Neuronal stem cell (in vitro differentiated cells): ENCODE measurements at regions not wholly inside any gene's neighbourhood (a gene's known extent, or its start where the extent isn't known, plus 50 kb on each side); places are given as distances from the start of the nearest gene placed in this dataset.
A peak's percentile ranks its signal among the peaks of the same experiment; 100 is the strongest.

Experiments used
- DNase-seq: peaks from one replicate; pipeline ENCODE4 v3.0.0-alpha.2; 2013; ENCODE audit warnings: low spot score
- H2AFZ ChIP-seq: one replicate; pipeline ENCODE4 v1.6.1; 2013; ENCODE audit warnings: mild to moderate bottlenecking, low read length, inconsistent platforms
- H2AK5ac ChIP-seq: 2 replicates; pipeline ENCODE4 v1.6.1; 2013; ENCODE audit warnings: low read depth, mild to moderate bottlenecking, inconsistent platforms, low read length, moderate library complexity, mixed read lengths
- H2BK120ac ChIP-seq: 2 replicates; pipeline ENCODE4 v1.6.1; 2013; ENCODE audit warnings: low read depth, mild to moderate bottlenecking, inconsistent platforms, low read length, moderate library complexity, mixed read lengths
- H2BK12ac ChIP-seq: one replicate; pipeline ENCODE4 v1.6.1; 2013; ENCODE audit warnings: low read length, inconsistent platforms
- H2BK15ac ChIP-seq: 2 replicates; pipeline ENCODE4 v1.6.1; 2013; ENCODE audit warnings: mild to moderate bottlenecking, low read length, inconsistent platforms, mixed read lengths
- H2BK5ac ChIP-seq: one replicate; pipeline ENCODE4 v1.6.1; 2013; ENCODE audit warnings: inconsistent platforms, mild to moderate bottlenecking, low read length, moderate library complexity
- H3K14ac ChIP-seq: one replicate; pipeline ENCODE4 v1.6.1; 2013; ENCODE audit warnings: low read length, inconsistent platforms
- H3K18ac ChIP-seq: 2 replicates; pipeline ENCODE4 v1.6.1; 2013; ENCODE audit warnings: low read length, inconsistent platforms
- H3K23ac ChIP-seq: 2 replicates; pipeline ENCODE4 v1.6.1; 2013; ENCODE audit warnings: low read depth, mild to moderate bottlenecking, mixed read lengths, low read length, inconsistent platforms; ENCODE audit not compliant: poor library complexity
- H3K27ac ChIP-seq: replicated peaks from 3 replicates; pipeline ENCODE4 v1.5.1; 2013; ENCODE audit warnings: low read length, inconsistent platforms
- H3K27me3 ChIP-seq, 3 experiments: 2 replicates each; pipeline ENCODE4 v1.6.1; 2013; ENCODE audit warnings: low read length in 3 of 3, mild to moderate bottlenecking in 2 of 3, inconsistent platforms in 1 of 3, low read depth in 1 of 3, mixed read lengths in 1 of 3, moderate library complexity in 1 of 3; ENCODE audit not compliant: control insufficient read depth in 3 of 3, insufficient read depth in 3 of 3
- H3K36me3 ChIP-seq, 2 donors: replicated peaks in 1 of 2; 2 replicates each; pipeline ENCODE4 v1.6.1; 2013; ENCODE audit warnings: low read length in 2 of 2; ENCODE audit not compliant: control insufficient read depth in 2 of 2, insufficient read depth in 2 of 2
- H3K4ac ChIP-seq: 2 replicates; pipeline ENCODE4 v1.6.1; 2013; ENCODE audit warnings: inconsistent platforms, mild to moderate bottlenecking, low read length, moderate library complexity
- H3K4me1 ChIP-seq, 2 donors: 1 replicate in 1 of 2; 2 replicates in 1 of 2; pipeline ENCODE4 v1.6.1; 2013; ENCODE audit warnings: low read length in 2 of 2, low read depth in 1 of 2; ENCODE audit not compliant: control insufficient read depth in 2 of 2, insufficient read depth in 1 of 2
- H3K4me2 ChIP-seq: one replicate; pipeline ENCODE4 v1.6.1; 2013; ENCODE audit warnings: mild to moderate bottlenecking, low read length, inconsistent platforms; ENCODE audit not compliant: insufficient read depth, poor library complexity, severe bottlenecking
- H3K4me3 ChIP-seq, 2 donors: 2 replicates each; pipeline ENCODE4 v1.5.1; 2013; ENCODE audit warnings: low read length in 2 of 2, mild to moderate bottlenecking in 2 of 2, inconsistent platforms in 1 of 2, moderate library complexity in 1 of 2
- H3K79me1 ChIP-seq: one replicate; pipeline ENCODE4 v1.6.1; 2013; ENCODE audit warnings: low read depth, mild to moderate bottlenecking, inconsistent platforms, low read length, moderate library complexity
- H3K9ac ChIP-seq: one replicate; pipeline ENCODE4 v1.6.1; 2013; ENCODE audit warnings: mild to moderate bottlenecking, low read depth, low read length, inconsistent platforms; ENCODE audit not compliant: poor library complexity
- H3K9me3 ChIP-seq, 2 donors: replicated peaks in 1 of 2; 2 replicates each; pipeline versions ENCODE3 to v1.6.1; 2013; ENCODE audit warnings: low read length in 2 of 2, mild to moderate bottlenecking in 2 of 2, inconsistent platforms in 1 of 2, low read depth in 1 of 2, mixed read lengths in 1 of 2, moderate library complexity in 1 of 2; ENCODE audit not compliant: control insufficient read depth in 2 of 2, insufficient read depth in 1 of 2
- H4K8ac ChIP-seq: one replicate; pipeline ENCODE4 v1.6.1; 2013; ENCODE audit warnings: low read depth, mild to moderate bottlenecking, inconsistent platforms, low read length, moderate library complexity
- H4K91ac ChIP-seq: one replicate; pipeline ENCODE4 v1.6.1; 2013; ENCODE audit warnings: low read length, low read depth, mild to moderate bottlenecking, inconsistent platforms; ENCODE audit not compliant: poor library complexity
- WGBS, 2 donors: extraction: QIAGEN DNeasy Blood & Tissue Kit; methylation state at CpG; one replicate each; pipeline ENCODE4 v1.1.7; 2013; ENCODE audit warnings: missing lambda C conversion rate in 2 of 2, mixed read lengths in 1 of 2; ENCODE audit not compliant: insufficient read length in 2 of 2, insufficient replicate concordance in 1 of 2; ENCODE audit errors: extremely low coverage in 2 of 2; 5-methylcytosine and 5-hydroxymethylcytosine counted together

- H3K27ac ChIP-seq = peak overlapping the region; percentile 53
- no CpG with 5 or more reads among the region's 5 CpGs for WGBS, 2 donors
- H3K27me3 ChIP-seq = no peaks in the 10 kb centered on the region
- no peak overlapping the region for H2BK15ac ChIP-seq
- H2AK5ac ChIP-seq = no peak overlapping the region
- no peaks in the 10 kb centered on the region for H3K9me3 ChIP-seq
- no peak overlapping the region for H3K4me2 ChIP-seq
- peaks cover 2% of the 10 kb centered on the region for H3K79me1 ChIP-seq
- no peak for DNase-seq
- no peak overlapping the region for H3K14ac ChIP-seq
- no peak overlapping the region for H3K23ac ChIP-seq
- H3K36me3 ChIP-seq = peaks cover 0 to 8% of the 10 kb centered on the region in 2 donors
- no peak overlapping the region for H2BK5ac ChIP-seq
- H3K18ac ChIP-seq = no peak overlapping the region
- no peak overlapping the region for H3K4me3 ChIP-seq
- no peak overlapping the region for H2BK120ac ChIP-seq
- no peak overlapping the region for H3K4ac ChIP-seq
- peaks cover 18 to 32% of the 10 kb centered on the region in 2 donors for H3K4me1 ChIP-seq
- no peak overlapping the region for H4K8ac ChIP-seq
- no peak overlapping the region for H3K9ac ChIP-seq
- H2BK12ac ChIP-seq = no peak overlapping the region
- no peak overlapping the region for H2AFZ ChIP-seq
- no peak overlapping the region for H4K91ac ChIP-seq
Measured at GRCh38 chr6:21739838-21740237, 146.3 kb downstream of the SOX4 start.

- no CpG with 5 or more reads among the region's 4 CpGs for WGBS, 2 donors
- no peak overlapping the region for H3K18ac ChIP-seq
- H4K91ac ChIP-seq = no peak overlapping the region
- no peak overlapping the region for H2AK5ac ChIP-seq
- no peak overlapping the region for H3K9ac ChIP-seq
- no peak overlapping the region for H3K23ac ChIP-seq
- H3K4ac ChIP-seq = no peak overlapping the region
- no peak overlapping the region for H2BK12ac ChIP-seq
- H3K79me1 ChIP-seq = peaks cover 2% of the 10 kb centered on the region
- no peak overlapping the region for H3K4me3 ChIP-seq
- H3K14ac ChIP-seq = no peak overlapping the region
- H3K27me3 ChIP-seq = no peaks in the 10 kb centered on the region
- H3K4me1 ChIP-seq = peaks cover 18 to 32% of the 10 kb centered on the region in 2 donors
- peaks cover 0 to 13% of the 10 kb centered on the region in 2 donors for H3K36me3 ChIP-seq
- no peak overlapping the region for H4K8ac ChIP-seq
- H3K4me2 ChIP-seq = no peak overlapping the region
- peak overlapping the region; percentile 53 for H3K27ac ChIP-seq
- no peak overlapping the region for H2BK5ac ChIP-seq
- H2BK120ac ChIP-seq = no peak overlapping the region
- no peak overlapping the region for H2AFZ ChIP-seq
- H2BK15ac ChIP-seq = no peak overlapping the region
- DNase-seq = no peak
- H3K9me3 ChIP-seq = no peaks in the 10 kb centered on the region
Measured at GRCh38 chr6:21740376-21741124, 147.0 kb downstream of the SOX4 start.

- Histone ChIP-seq H3K27ac (peak overlapping the region; percentile 74), H3K23ac (no peak overlapping the region), H2BK15ac (no peak overlapping the region), H3K79me1 (peaks cover 3% of the 10 kb centered on the region), H3K27me3 (no peaks in the 10 kb centered on the region), H2AFZ (no peak overlapping the region), H2AK5ac (no peak overlapping the region), H2BK120ac (no peak overlapping the region), H3K9ac (no peak overlapping the region), H3K36me3 (peaks cover 0 to 17% of the 10 kb centered on the region in 2 donors), H3K4ac (no peak overlapping the region), H3K18ac (no peak overlapping the region), H4K91ac (no peak overlapping the region), H3K9me3 (no peaks in the 10 kb centered on the region), H3K4me1 (peaks cover 18 to 32% of the 10 kb centered on the region in 2 donors), H2BK5ac (no peak overlapping the region), H4K8ac (no peak overlapping the region), H3K4me2 (no peak overlapping the region), H3K14ac (no peak overlapping the region), H2BK12ac (no peak overlapping the region), H3K4me3 (peak overlapping the region in 1 of 2 donors; percentile 18)
- no peak for DNase-seq
- no CpG with 5 or more reads among the region's 6 CpGs for WGBS, 2 donors
Measured at GRCh38 chr6:21741221-21742109, 147.9 kb downstream of the SOX4 start.

GRCh38 chr6:21742238-21742660, 148.7 kb downstream of the SOX4 start:
- Histone ChIP-seq H3K14ac (no peak overlapping the region), H2BK12ac (no peak overlapping the region), H3K27ac (no peak overlapping the region), H3K27me3 (no peaks in the 10 kb centered on the region), H2BK120ac (no peak overlapping the region), H3K4me3 (no peak overlapping the region), H3K4me2 (no peak overlapping the region), H3K18ac (no peak overlapping the region), H3K4me1 (peaks cover 20 to 39% of the 10 kb centered on the region in 2 donors), H3K4ac (no peak overlapping the region), H3K36me3 (peaks cover 0 to 17% of the 10 kb centered on the region in 2 donors), H4K91ac (no peak overlapping the region), H2BK15ac (no peak overlapping the region), H2BK5ac (no peak overlapping the region), H3K23ac (no peak overlapping the region), H2AK5ac (no peak overlapping the region), H3K9me3 (no peaks in the 10 kb centered on the region), H3K9ac (no peak overlapping the region), H4K8ac (no peak overlapping the region), H3K79me1 (peaks cover 3% of the 10 kb centered on the region), H2AFZ (no peak overlapping the region)
- WGBS, 2 donors = no CpG with 5 or more reads among the region's 6 CpGs
- no peak for DNase-seq
